Osteoblast (primary cell): ENCODE measurements at regions not wholly inside any gene's neighbourhood (a gene's known extent, or its start where the extent isn't known, plus 50 kb on each side); places are given as distances from the start of the nearest gene placed in this dataset.

ENCODE experiments used
- DNase-seq: peaks from one replicate; pipeline ENCODE4 v3.0.0; 2011; ENCODE audit warnings: low spot score, mixed read lengths; ENCODE audit not compliant: insufficient read length; ENCODE audit errors: missing footprints
- H2AFZ ChIP-seq: 2 replicates; pipeline ENCODE4 v1.6.0; 2011; ENCODE audit warnings: mild to moderate bottlenecking, low read length
- H3K27ac ChIP-seq: 2 replicates; pipeline ENCODE4 v1.5.1; 2011; ENCODE audit warnings: mild to moderate bottlenecking, low read depth, low read length, moderate library complexity
- H3K27me3 ChIP-seq: 2 replicates; pipeline ENCODE4 v1.6.0; 2012; ENCODE audit warnings: mild to moderate bottlenecking, control low read depth, inconsistent platforms, low read length, moderate library complexity; ENCODE audit not compliant: insufficient read depth
- H3K36me3 ChIP-seq: 2 replicates; pipeline ENCODE4 v1.5.1; 2011; ENCODE audit warnings: mild to moderate bottlenecking, low read length, control low read depth, moderate library complexity; ENCODE audit not compliant: insufficient read depth
- H3K4me1 ChIP-seq: 2 replicates; pipeline ENCODE4 v1.5.1; 2011; ENCODE audit warnings: mild to moderate bottlenecking, low read length, control low read depth, moderate library complexity; ENCODE audit not compliant: insufficient read depth
- H3K4me2 ChIP-seq: 2 replicates; pipeline ENCODE4 v1.6.0; 2011; ENCODE audit warnings: mild to moderate bottlenecking, low read length; ENCODE audit not compliant: insufficient read depth
- H3K4me3 ChIP-seq: fragments of 200-600 bp; sonication (generic); 3 replicates; pipeline ENCODE4 v1.5.1; 2012; ENCODE audit warnings: mild to moderate bottlenecking, low read length, inconsistent platforms; ENCODE audit not compliant: insufficient read depth
- H3K79me2 ChIP-seq: 2 replicates; pipeline ENCODE4 v1.6.0; 2012; ENCODE audit warnings: mild to moderate bottlenecking, low read length, control low read depth, inconsistent platforms; ENCODE audit not compliant: insufficient read depth
- H3K9me3 ChIP-seq: 2 replicates; pipeline ENCODE4 v1.5.1; 2011; ENCODE audit warnings: low read depth, low read length, control low read depth
- H4K20me1 ChIP-seq: 2 replicates; pipeline ENCODE4 v1.6.0; 2012; ENCODE audit warnings: mild to moderate bottlenecking, low read length, control low read depth; ENCODE audit not compliant: insufficient read depth
- TF ChIP-seq, protein P1 (sequence below): IDR thresholded peaks from 2 replicates; pipeline ENCODE4 v1.5.1; 2011; ENCODE audit warnings: mild to moderate bottlenecking, low read depth, low read length, moderate library complexity; ENCODE audit errors: extremely low read depth

DNA sequence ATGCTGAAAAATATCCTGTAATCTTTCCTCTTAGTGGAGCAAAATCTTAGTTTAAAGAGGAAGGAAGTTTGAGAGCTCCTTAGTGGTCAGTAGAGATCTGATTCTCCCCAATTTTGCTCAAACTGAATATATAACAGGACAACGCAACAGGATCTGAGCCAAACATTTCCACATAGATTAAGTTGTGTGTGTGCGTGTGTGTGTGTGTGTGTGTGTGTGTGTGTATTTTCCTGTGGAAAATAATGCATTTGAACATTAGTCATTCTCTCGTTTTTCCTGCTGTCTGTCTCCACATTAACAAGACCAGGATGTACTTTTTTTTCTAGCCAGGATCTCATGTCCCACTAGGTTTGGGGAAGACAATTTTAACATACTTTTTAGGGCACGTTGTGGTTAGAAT, 312.1 kb upstream of the CDH18 start:
- H3K79me2 ChIP-seq, result no peaks in the 10 kb centered on the region
- DNase-seq, result no peak
- no peak overlapping the region for H3K4me2 ChIP-seq
- no peaks in the 10 kb centered on the region for H3K27me3 ChIP-seq
- no peak overlapping the region for H3K27ac ChIP-seq
- no peaks in the 10 kb centered on the region for H3K9me3 ChIP-seq
- TF ChIP-seq, protein P1, sequence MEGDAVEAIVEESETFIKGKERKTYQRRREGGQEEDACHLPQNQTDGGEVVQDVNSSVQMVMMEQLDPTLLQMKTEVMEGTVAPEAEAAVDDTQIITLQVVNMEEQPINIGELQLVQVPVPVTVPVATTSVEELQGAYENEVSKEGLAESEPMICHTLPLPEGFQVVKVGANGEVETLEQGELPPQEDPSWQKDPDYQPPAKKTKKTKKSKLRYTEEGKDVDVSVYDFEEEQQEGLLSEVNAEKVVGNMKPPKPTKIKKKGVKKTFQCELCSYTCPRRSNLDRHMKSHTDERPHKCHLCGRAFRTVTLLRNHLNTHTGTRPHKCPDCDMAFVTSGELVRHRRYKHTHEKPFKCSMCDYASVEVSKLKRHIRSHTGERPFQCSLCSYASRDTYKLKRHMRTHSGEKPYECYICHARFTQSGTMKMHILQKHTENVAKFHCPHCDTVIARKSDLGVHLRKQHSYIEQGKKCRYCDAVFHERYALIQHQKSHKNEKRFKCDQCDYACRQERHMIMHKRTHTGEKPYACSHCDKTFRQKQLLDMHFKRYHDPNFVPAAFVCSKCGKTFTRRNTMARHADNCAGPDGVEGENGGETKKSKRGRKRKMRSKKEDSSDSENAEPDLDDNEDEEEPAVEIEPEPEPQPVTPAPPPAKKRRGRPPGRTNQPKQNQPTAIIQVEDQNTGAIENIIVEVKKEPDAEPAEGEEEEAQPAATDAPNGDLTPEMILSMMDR, result no peak
- H3K4me3 ChIP-seq, result no peak overlapping the region
- no peaks in the 10 kb centered on the region for H4K20me1 ChIP-seq
- H3K36me3 ChIP-seq, result no peaks in the 10 kb centered on the region
- H2AFZ ChIP-seq, result no peak overlapping the region
- no peaks in the 10 kb centered on the region for H3K4me1 ChIP-seq

DNA sequence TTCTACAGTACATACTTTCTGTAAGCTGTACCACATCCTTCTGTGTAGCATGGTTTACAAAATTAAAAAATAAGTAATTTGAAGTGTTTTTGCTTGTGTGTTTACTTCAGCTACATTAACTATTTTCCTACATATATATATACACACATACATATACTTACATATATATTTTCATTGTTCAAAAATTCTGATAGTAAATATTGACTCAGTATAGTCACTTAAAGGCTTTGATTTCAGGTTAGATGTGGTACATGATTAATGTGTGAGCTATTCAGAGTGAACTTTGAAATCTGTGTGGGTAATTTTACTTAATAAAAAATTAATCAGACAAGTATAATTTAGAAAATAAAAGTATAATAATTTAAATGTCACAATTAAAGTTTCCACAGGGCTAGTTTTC, 306.7 kb upstream of the CDH18 start:
- Histone ChIP-seq H3K4me2 (no peak overlapping the region), H4K20me1 (no peaks in the 10 kb centered on the region), H3K27me3 (no peaks in the 10 kb centered on the region), H2AFZ (no peak overlapping the region), H3K36me3 (no peaks in the 10 kb centered on the region), H3K4me3 (no peak overlapping the region), H3K79me2 (no peaks in the 10 kb centered on the region), H3K4me1 (no peaks in the 10 kb centered on the region), H3K27ac (no peak overlapping the region), H3K9me3 (no peaks in the 10 kb centered on the region)
- no peak for DNase-seq
- TF ChIP-seq, protein P1, result no peak

DNA sequence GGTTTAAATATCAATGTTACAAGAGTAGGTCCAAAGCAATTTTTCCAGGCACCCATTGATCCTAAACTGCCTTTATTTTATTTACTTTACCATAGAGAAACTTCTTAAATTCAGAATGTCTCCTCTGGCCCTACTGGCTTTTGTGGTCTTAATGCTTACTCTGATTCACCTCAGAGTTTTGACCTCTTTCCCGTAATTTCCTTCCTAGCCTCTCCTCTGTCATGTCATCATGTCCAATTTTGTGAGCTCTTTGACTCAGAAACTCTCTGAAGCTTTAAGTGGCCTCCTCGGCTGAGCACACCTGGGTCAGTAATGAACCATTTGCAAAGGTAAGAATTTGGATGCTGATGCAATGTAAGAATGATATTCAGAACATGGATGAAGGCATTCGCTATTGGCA, 303.8 kb upstream of the CDH18 start:
- Histone ChIP-seq H3K27me3 (no peaks in the 10 kb centered on the region), H3K79me2 (no peaks in the 10 kb centered on the region), H3K4me3 (no peak overlapping the region), H3K4me1 (no peaks in the 10 kb centered on the region), H2AFZ (no peak overlapping the region), H3K4me2 (no peak overlapping the region), H4K20me1 (no peaks in the 10 kb centered on the region), H3K36me3 (no peaks in the 10 kb centered on the region), H3K27ac (no peak overlapping the region), H3K9me3 (no peaks in the 10 kb centered on the region)
- TF ChIP-seq, protein P1, result no peak
- no peak for DNase-seq

DNA sequence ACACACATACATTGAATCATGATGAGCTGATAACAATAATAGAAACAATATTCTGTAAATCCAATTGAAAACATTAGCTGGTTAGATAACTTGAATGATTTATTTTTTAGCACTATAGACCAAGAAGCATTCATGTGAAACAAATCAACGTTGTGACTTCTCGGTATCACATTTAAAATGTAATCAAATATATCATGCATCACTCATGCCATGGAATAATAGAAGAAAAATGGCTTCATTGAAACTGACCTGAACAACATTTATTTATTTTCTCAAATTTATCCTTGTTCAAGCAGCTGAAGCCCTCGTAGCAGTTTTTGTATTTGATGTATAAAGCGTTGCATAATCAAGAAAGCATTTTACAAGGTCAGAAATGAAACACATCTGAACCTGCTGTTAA, 299.6 kb upstream of the CDH18 start:
- TF ChIP-seq, protein P1, result no peak
- Histone ChIP-seq H2AFZ (no peak overlapping the region), H4K20me1 (no peaks in the 10 kb centered on the region), H3K4me1 (no peaks in the 10 kb centered on the region), H3K27ac (no peak overlapping the region), H3K4me3 (no peak overlapping the region), H3K79me2 (no peaks in the 10 kb centered on the region), H3K4me2 (no peak overlapping the region), H3K27me3 (no peaks in the 10 kb centered on the region), H3K9me3 (no peaks in the 10 kb centered on the region), H3K36me3 (no peaks in the 10 kb centered on the region)
- DNase-seq, result no peak
